Mucosa of descending colon (tissue), 3 donors: ENCODE measurements at regions not wholly inside any gene's neighbourhood (a gene's known extent, or its start where the extent isn't known, plus 50 kb on each side); places are given as distances from the start of the nearest gene placed in this dataset.

ENCODE experiments used
- ATAC-seq: fragments of 200-7000 bp; cut with Tn5 transposase; one replicate; pipeline ENCODE4 v1.9.1; 2020; ENCODE audit warnings: mild to moderate bottlenecking, moderate library complexity
- DNase-seq, 3 donors: peaks; one replicate each; pipeline ENCODE4 v3.0.0-alpha.2; 2020
- H3K36me3 ChIP-seq: fragments of 200-600 bp; one replicate; pipeline ENCODE4 v1.8.0; 2021; ENCODE audit warnings: low read depth, mild to moderate bottlenecking
- H3K4me1 ChIP-seq: fragments of 200-600 bp; one replicate; pipeline ENCODE4 v1.8.0; 2021; ENCODE audit warnings: low read depth, mild to moderate bottlenecking
- H3K4me3 ChIP-seq: fragments of 200-600 bp; one replicate; pipeline ENCODE4 v1.8.0; 2021; ENCODE audit warnings: mild to moderate bottlenecking
- H3K9me3 ChIP-seq: fragments of 200-600 bp; one replicate; pipeline ENCODE4 v1.8.0; 2021; ENCODE audit warnings: mild to moderate bottlenecking
- CTCF ChIP-seq: fragments of 200-600 bp; IDR thresholded peaks from one replicate; pipeline ENCODE4 v1.8.0; 2022; ENCODE audit warnings: antibody characterized with exemption, mild to moderate bottlenecking
- intact Hi-C, 2 donors: fragments of 100-400 bp; cut with DNase I in 1 of 2; cut with micrococcal nuclease in 1 of 2; formaldehyde crosslinking; loops; one replicate each; pipeline versions ENCODE4 v1.11.0 to v1.11.1; 2022; cut with DNase I, micrococcal nuclease
- donor health status: DM: no; HTN: no; CAD: no; lungs with moderate emphysema.
- donor health status: DM: no; HTN: no; CAD: no.
- donor health status: DM: no; HTN: yes; CAD: no.

- intact Hi-C loops: no loop called here
- H3K4me1 ChIP-seq: no peaks in the 10 kb centered on the region
- TF ChIP-seq CTCF: no peak
- H3K4me3 ChIP-seq: no peak overlapping the region
- ATAC-seq (peak; percentile 66), DNase-seq (no peak)
- H3K9me3 ChIP-seq: no peaks in the 10 kb centered on the region
- H3K36me3 ChIP-seq: no peaks in the 10 kb centered on the region
Observed at GRCh38 chr10:20708305-20708704, 188.8 kb downstream of the NEBL start.

- H3K36me3 ChIP-seq: no peaks in the 10 kb centered on the region
- ATAC-seq (no peak), DNase-seq (no peak)
- no peaks in the 10 kb centered on the region for H3K4me1 ChIP-seq
- no peaks in the 10 kb centered on the region for H3K9me3 ChIP-seq
- TF ChIP-seq CTCF: no peak
- intact Hi-C loops: no loop called here
- no peak overlapping the region for H3K4me3 ChIP-seq
Observed at GRCh38 chr10:20707251-20707650, 189.9 kb downstream of the NEBL start.

- Histone ChIP-seq H3K4me1 (no peaks in the 10 kb centered on the region), H3K4me3 (no peak overlapping the region), H3K9me3 (no peaks in the 10 kb centered on the region), H3K36me3 (no peaks in the 10 kb centered on the region)
- ATAC-seq (no peak), DNase-seq (no peak)
- intact Hi-C loops: no loop called here
- no peak for TF ChIP-seq CTCF
Observed at GRCh38 chr10:20698837-20699236, 198.3 kb downstream of the NEBL start.

- intact Hi-C loops: no loop called here
- no peak for DNase-seq
Observed at GRCh38 chr10:20694296-20694695, 202.8 kb downstream of the NEBL start.

GRCh38 chr10:20688797-20689544, 208.1 kb downstream of the NEBL start:
- no peak for DNase-seq
- no peak for TF ChIP-seq CTCF
- no peak overlapping the region for H3K4me3 ChIP-seq
- ATAC-seq: no peak
- no peaks in the 10 kb centered on the region for H3K4me1 ChIP-seq
- no peaks in the 10 kb centered on the region for H3K9me3 ChIP-seq
- intact Hi-C loops: no loop called here
- H3K36me3 ChIP-seq: no peaks in the 10 kb centered on the region

More at GRCh38 chr10:20694296-20694695, 202.8 kb downstream of the NEBL start:
- Histone ChIP-seq H3K36me3 (no peaks in the 10 kb centered on the region), H3K9me3 (no peaks in the 10 kb centered on the region), H3K4me3 (no peak overlapping the region), H3K4me1 (no peaks in the 10 kb centered on the region)
- no peak for ATAC-seq
- no peak for TF ChIP-seq CTCF
